AG04449 (cell line): ENCODE measurements at regions not wholly inside any gene's neighbourhood (a gene's known extent, or its start where the extent isn't known, plus 50 kb on each side); places are given as distances from the start of the nearest gene placed in this dataset.

Experiments used
- CTCF ChIA-PET: fragments of 350-600 bp; formaldehyde crosslinking; extraction: SDS; loops from one replicate; lab custom pipeline; 2021; ENCODE audit warnings: antibody characterized with exemption; lab: Yijun Ruan, JAX
- POLR2A ChIA-PET: fragments of 400-600, 350-600 bp; formaldehyde crosslinking; extraction: SDS; loops from one replicate; lab custom pipeline; 2020; ENCODE audit warnings: antibody characterized with exemption, inconsistent platforms; lab: Yijun Ruan, JAX
- DNase-seq: peaks from one replicate; pipeline ENCODE4 v3.0.0-alpha.2; 2010; ENCODE audit warnings: low read depth, low spot score
- H3K4me3 ChIP-seq: 2 replicates; pipeline ENCODE4 v1.5.1; 2011; ENCODE audit warnings: low read depth, mild to moderate bottlenecking, control low read depth, low read length
- CTCF ChIP-seq: IDR thresholded peaks from one replicate; pipeline ENCODE4 v1.5.1; 2011; ENCODE audit warnings: mild to moderate bottlenecking, moderate library complexity, low read length, control low read depth, inconsistent platforms; ENCODE audit not compliant: insufficient read depth; ENCODE audit errors: missing control alignments

GRCh38 chr4:3869174-3869572, 103.0 kb downstream of the ADRA2C start:
- no peak for TF ChIP-seq CTCF
- ChIA-PET POLR2A (no interaction called here), CTCF (interaction anchor here (1.2 kb wide), 1 partner anchor 11 kb away, joined by 4 read pairs; no protein-coding TSS in a partner anchor)
- no peak for DNase-seq
- no peak overlapping the region for H3K4me3 ChIP-seq

GRCh38 chr4:3869661-3870566, 103.7 kb downstream of the ADRA2C start:
- no peak for DNase-seq
- H3K4me3 ChIP-seq = no peak overlapping the region
- TF ChIP-seq CTCF = no peak
- ChIA-PET POLR2A (no interaction called here), CTCF (interaction anchor here (1.2 kb wide), 1 partner anchor 390 kb away, joined by 3 read pairs; no protein-coding TSS in a partner anchor)

GRCh38 chr4:3870567-3870962, 104.4 kb downstream of the ADRA2C start:
- H3K4me3 ChIP-seq = no peak overlapping the region
- CTCF ChIA-PET = interaction anchor here (1.2 kb wide), 1 partner anchor 390 kb away, joined by 3 read pairs; no protein-coding TSS in a partner anchor
- TF ChIP-seq CTCF = no peak
- no peak for DNase-seq
- POLR2A ChIA-PET = no interaction called here

- no peak for TF ChIP-seq CTCF
- H3K4me3 ChIP-seq = no peak overlapping the region
- ChIA-PET CTCF (interaction anchor here (1.2 kb wide), 1 partner anchor 391 kb away, joined by 3 read pairs; no protein-coding TSS in a partner anchor), POLR2A (no interaction called here)
- DNase-seq = no peak
These were observed 105.1 kb downstream of the ADRA2C start for GRCh38 chr4:3871181-3871852.

GRCh38 chr4:3871881-3872833, 106.0 kb downstream of the ADRA2C start:
- no peak overlapping the region for H3K4me3 ChIP-seq
- ChIA-PET POLR2A (no interaction called here), CTCF (interaction anchor here (1.2 kb wide), 1 partner anchor 9 kb away, joined by 4 read pairs; no protein-coding TSS in a partner anchor)
- no peak for TF ChIP-seq CTCF
- no peak for DNase-seq
